ENCODE measurements at regions not wholly inside any gene's neighbourhood (a gene's known extent, or its start where the extent isn't known, plus 50 kb on each side); places are given as distances from the start of the nearest gene placed in this dataset.

- TF ChIP-seq EZH2 (IDR thresholded peaks at IDR 0.05) = no peak
- TF ChIP-seq POLR2AphosphoS5 (IDR thresholded peaks at IDR 0.05; ENCODE audit: borderline replicate concordance, low read depth, low read length) = no peak
- TF ChIP-seq FOXP2 (optimal IDR thresholded peaks at IDR 0.05; ENCODE audit: control extremely low read depth, extremely low read length, insufficient read depth) = no peak
These were observed 194.4 kb upstream of the BTG1 start for GRCh38 chr12:92340003-92340402.
